Iris pigment epithelial cell (primary cell): ENCODE measurements at regions not wholly inside any gene's neighbourhood (a gene's known extent, or its start where the extent isn't known, plus 50 kb on each side); places are given as distances from the start of the nearest gene placed in this dataset.

Experiments
- DNase-seq: peaks from one replicate; pipeline ENCODE4 v3.0.0-alpha.2; 2011; ENCODE audit warnings: low read depth

- no peak for DNase-seq
Measured at GRCh38 chr1:224846119-224846907, 83.2 kb upstream of the DNAH14 start.

GRCh38 chr1:224850446-224850845 lies 79.0 kb upstream of the DNAH14 start:
- no peak for DNase-seq

- DNase-seq = peak; percentile 34
Measured at GRCh38 chr1:224851210-224851847, 78.1 kb upstream of the DNAH14 start.

- DNase-seq = no peak
Measured at GRCh38 chr1:224851848-224852261, 77.6 kb upstream of the DNAH14 start.

- DNase-seq = peak; percentile 66
Measured at GRCh38 chr1:224852901-224853568, 76.4 kb upstream of the DNAH14 start.

- DNase-seq = no peak
Measured at GRCh38 chr1:224856973-224857372, 72.5 kb upstream of the DNAH14 start.

GRCh38 chr1:224859651-224860050 lies 69.8 kb upstream of the DNAH14 start:
- DNase-seq = no peak

GRCh38 chr1:224860488-224861338 lies 68.8 kb upstream of the DNAH14 start:
- no peak for DNase-seq

GRCh38 chr1:224861339-224861716 lies 68.1 kb upstream of the DNAH14 start:
- no peak for DNase-seq

GRCh38 chr1:224863486-224863885 lies 66.0 kb upstream of the DNAH14 start:
- DNase-seq = no peak

GRCh38 chr1:224864006-224864405 lies 65.5 kb upstream of the DNAH14 start:
- DNase-seq = peak; percentile 30

- no peak for DNase-seq
Measured at GRCh38 chr1:224865510-224865909, 64.0 kb upstream of the DNAH14 start.

GRCh38 chr1:224866940-224867339 lies 62.5 kb upstream of the DNAH14 start:
- DNase-seq = no peak

- DNase-seq = peak; percentile 23
Measured at GRCh38 chr1:224867715-224868114, 61.8 kb upstream of the DNAH14 start.

GRCh38 chr1:224872832-224873433 lies 56.5 kb upstream of the DNAH14 start:
- DNase-seq = no peak

GRCh38 chr1:224873434-224874369 lies 55.8 kb upstream of the DNAH14 start:
- DNase-seq = peak; percentile 65

GRCh38 chr1:224874775-224875174 lies 54.7 kb upstream of the DNAH14 start:
- DNase-seq = no peak

GRCh38 chr1:224879162-224879803 lies 50.2 kb upstream of the DNAH14 start:
- peak; percentile 64 for DNase-seq
